Esophagus muscularis mucosa (tissue), 4 donors: ENCODE measurements at regions not wholly inside any gene's neighbourhood (a gene's known extent, or its start where the extent isn't known, plus 50 kb on each side); places are given as distances from the start of the nearest gene placed in this dataset.

ENCODE experiments used
- EP300 ChIP-seq: sonication (generic); formaldehyde crosslinking; IDR thresholded peaks from one replicate; pipeline ENCODE4 v1.6.1; 2017; ENCODE audit warnings: antibody characterized with exemption
- POLR2A ChIP-seq: fragments of 450-650 bp; IDR thresholded peaks from one replicate; pipeline ENCODE4 v1.6.1; 2017; ENCODE audit warnings: antibody characterized with exemption, moderate library complexity, mild to moderate bottlenecking, low read depth
- POLR2AphosphoS5 ChIP-seq, 2 donors: sonication (generic); formaldehyde crosslinking; IDR thresholded peaks; one replicate each; pipeline ENCODE4 v1.6.1; 2017; ENCODE audit warnings: antibody characterized with exemption in 2 of 2
- TF ChIP-seq, protein P1 (sequence below), 3 experiments: fragments of 200-600 bp in 2 of 3; fragments of 450-650 bp in 1 of 3; sonication (generic) in 2 of 3; IDR thresholded peaks; one replicate each; pipeline ENCODE4 v1.5.1; 2017 to 2019; ENCODE audit warnings: antibody characterized with exemption in 3 of 3, mild to moderate bottlenecking in 2 of 3, moderate library complexity in 1 of 3

DNA sequence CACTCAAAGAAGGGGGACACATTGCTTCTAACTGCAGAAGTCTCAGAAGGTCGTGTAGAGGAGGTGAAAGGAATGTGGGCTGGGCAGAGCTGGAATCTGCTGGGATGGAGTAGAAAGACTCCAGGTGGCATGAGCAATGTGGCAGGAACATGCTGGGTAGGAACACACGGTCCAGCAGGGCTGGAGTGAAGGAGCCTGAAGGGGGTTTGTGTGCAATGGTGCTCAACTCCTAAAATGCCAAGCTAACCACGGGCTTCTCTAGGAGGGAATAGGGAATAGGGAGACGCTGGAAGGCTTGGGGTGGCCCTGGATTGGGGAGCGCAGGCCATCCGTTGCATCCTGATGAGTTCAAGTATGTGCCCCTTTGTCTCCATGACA, 253.8 kb downstream of the FAM43A start:
- TF ChIP-seq, protein P1, sequence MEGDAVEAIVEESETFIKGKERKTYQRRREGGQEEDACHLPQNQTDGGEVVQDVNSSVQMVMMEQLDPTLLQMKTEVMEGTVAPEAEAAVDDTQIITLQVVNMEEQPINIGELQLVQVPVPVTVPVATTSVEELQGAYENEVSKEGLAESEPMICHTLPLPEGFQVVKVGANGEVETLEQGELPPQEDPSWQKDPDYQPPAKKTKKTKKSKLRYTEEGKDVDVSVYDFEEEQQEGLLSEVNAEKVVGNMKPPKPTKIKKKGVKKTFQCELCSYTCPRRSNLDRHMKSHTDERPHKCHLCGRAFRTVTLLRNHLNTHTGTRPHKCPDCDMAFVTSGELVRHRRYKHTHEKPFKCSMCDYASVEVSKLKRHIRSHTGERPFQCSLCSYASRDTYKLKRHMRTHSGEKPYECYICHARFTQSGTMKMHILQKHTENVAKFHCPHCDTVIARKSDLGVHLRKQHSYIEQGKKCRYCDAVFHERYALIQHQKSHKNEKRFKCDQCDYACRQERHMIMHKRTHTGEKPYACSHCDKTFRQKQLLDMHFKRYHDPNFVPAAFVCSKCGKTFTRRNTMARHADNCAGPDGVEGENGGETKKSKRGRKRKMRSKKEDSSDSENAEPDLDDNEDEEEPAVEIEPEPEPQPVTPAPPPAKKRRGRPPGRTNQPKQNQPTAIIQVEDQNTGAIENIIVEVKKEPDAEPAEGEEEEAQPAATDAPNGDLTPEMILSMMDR (IDR thresholded peaks at IDR 0.05) = no peak
- TF ChIP-seq POLR2A = no peak
- TF ChIP-seq POLR2AphosphoS5 (IDR thresholded peaks at IDR 0.05) = no peak
- TF ChIP-seq EP300 = no peak
